ENCODE measurements at regions not wholly inside any gene's neighbourhood (a gene's known extent, or its start where the extent isn't known, plus 50 kb on each side); places are given as distances from the start of the nearest gene placed in this dataset.

GRCh38 chr17:73821665-73822064 is 177.4 kb upstream of the SDK2 start:
- H2AFZ ChIP-seq (ENCODE audit: low read depth, low read length), result no peak overlapping the region
- H3K27ac ChIP-seq (ENCODE audit: low read length), result no peak overlapping the region
- no peaks in the 10 kb centered on the region for H4K20me1 ChIP-seq (ENCODE audit: insufficient read depth, low read length)
- no peaks in the 10 kb centered on the region for H3K27me3 ChIP-seq (ENCODE audit: low read depth, low read length)
- no peaks in the 10 kb centered on the region for H3K4me1 ChIP-seq (ENCODE audit: low read length)
- H3K36me3 ChIP-seq (replicated peaks; ENCODE audit: low read depth, low read length), result no peaks in the 10 kb centered on the region
- no peak overlapping the region for H3K4me2 ChIP-seq (ENCODE audit: low read length)
- TF ChIP-seq EZH2phosphoT487 (IDR thresholded peaks at IDR 0.05; ENCODE audit: low read depth) (no peak), CTCF (IDR thresholded peaks at IDR 0.05; ENCODE audit: low read depth, low read length) (no peak)
- no peaks in the 10 kb centered on the region for H3K79me2 ChIP-seq (ENCODE audit: low read length)
- H3K9ac ChIP-seq (ENCODE audit: low read length), result no peak overlapping the region
- H3K9me3 ChIP-seq (ENCODE audit: insufficient read depth, low read length), result no peaks in the 10 kb centered on the region
- H3K4me3 ChIP-seq (ENCODE audit: low read length), result no peak overlapping the region

DNA sequence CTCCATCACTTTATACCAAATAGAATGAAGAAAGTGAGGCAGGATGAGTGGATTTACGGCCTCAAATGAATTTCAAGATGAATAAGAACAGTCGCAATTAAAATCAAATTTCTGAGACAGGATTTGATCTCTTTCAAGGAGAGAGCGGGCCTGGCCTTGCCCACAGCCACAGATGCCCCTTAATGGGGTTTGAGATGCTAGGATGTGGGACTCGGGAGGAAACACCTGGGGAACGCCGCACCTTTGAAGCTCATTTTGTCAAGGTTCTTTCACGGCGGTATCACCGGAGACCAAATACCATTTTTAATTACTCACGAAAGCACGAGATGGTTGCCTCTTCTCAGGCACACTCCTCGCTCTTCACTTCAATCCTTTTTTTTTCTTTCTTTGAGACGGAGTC is 178.1 kb upstream of the SDK2 start:
- H3K9me3 ChIP-seq (ENCODE audit: insufficient read depth, low read length), result no peaks in the 10 kb centered on the region
- TF ChIP-seq EZH2phosphoT487 (IDR thresholded peaks at IDR 0.05; ENCODE audit: low read depth) (no peak), CTCF (IDR thresholded peaks at IDR 0.05; ENCODE audit: low read depth, low read length) (no peak)
- no peak overlapping the region for H2AFZ ChIP-seq (ENCODE audit: low read depth, low read length)
- H3K4me3 ChIP-seq (ENCODE audit: low read length), result no peak overlapping the region
- no peaks in the 10 kb centered on the region for H4K20me1 ChIP-seq (ENCODE audit: insufficient read depth, low read length)
- H3K4me2 ChIP-seq (ENCODE audit: low read length), result no peak overlapping the region
- H3K36me3 ChIP-seq (replicated peaks; ENCODE audit: low read depth, low read length), result no peaks in the 10 kb centered on the region
- no peaks in the 10 kb centered on the region for H3K79me2 ChIP-seq (ENCODE audit: low read length)
- no peaks in the 10 kb centered on the region for H3K4me1 ChIP-seq (ENCODE audit: low read length)
- H3K9ac ChIP-seq (ENCODE audit: low read length), result no peak overlapping the region
- H3K27me3 ChIP-seq (ENCODE audit: low read depth, low read length), result no peaks in the 10 kb centered on the region
- H3K27ac ChIP-seq (ENCODE audit: low read length), result no peak overlapping the region

- H3K4me3 ChIP-seq (ENCODE audit: low read length), result no peak overlapping the region
- no peaks in the 10 kb centered on the region for H3K36me3 ChIP-seq (replicated peaks; ENCODE audit: low read depth, low read length)
- no peak overlapping the region for H3K27ac ChIP-seq (ENCODE audit: low read length)
- H3K4me1 ChIP-seq (ENCODE audit: low read length), result no peaks in the 10 kb centered on the region
- no peaks in the 10 kb centered on the region for H3K79me2 ChIP-seq (ENCODE audit: low read length)
- no peaks in the 10 kb centered on the region for H3K27me3 ChIP-seq (ENCODE audit: low read depth, low read length)
- no peak overlapping the region for H3K4me2 ChIP-seq (ENCODE audit: low read length)
- TF ChIP-seq EZH2phosphoT487 (IDR thresholded peaks at IDR 0.05; ENCODE audit: low read depth) (no peak), CTCF (IDR thresholded peaks at IDR 0.05; ENCODE audit: low read depth, low read length) (no peak)
- no peaks in the 10 kb centered on the region for H4K20me1 ChIP-seq (ENCODE audit: insufficient read depth, low read length)
- H2AFZ ChIP-seq (ENCODE audit: low read depth, low read length), result no peak overlapping the region
- H3K9ac ChIP-seq (ENCODE audit: low read length), result no peak overlapping the region
- H3K9me3 ChIP-seq (ENCODE audit: insufficient read depth, low read length), result no peaks in the 10 kb centered on the region
Measured at GRCh38 chr17:73823684-73824083, 179.4 kb upstream of the SDK2 start.

DNA sequence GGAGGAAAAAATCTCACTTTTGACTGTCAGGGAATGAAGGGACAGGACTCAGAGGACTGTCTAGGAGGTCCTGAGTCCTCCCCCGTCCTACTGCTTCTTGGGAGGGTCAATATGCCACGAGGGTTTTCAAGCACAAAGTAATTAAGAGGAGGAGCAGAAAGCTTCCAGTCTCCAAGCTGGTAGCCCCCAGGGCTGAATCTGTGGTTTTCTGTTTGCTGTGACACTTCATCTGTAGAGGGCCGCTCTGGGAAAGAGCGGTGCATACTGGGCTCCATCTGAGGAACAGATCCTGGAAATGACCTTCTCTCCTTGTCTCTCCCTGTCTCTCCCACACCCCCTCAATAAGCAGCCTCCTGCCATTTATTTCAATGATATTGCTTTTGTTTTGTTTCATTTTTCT is 180.1 kb upstream of the SDK2 start:
- TF ChIP-seq EZH2phosphoT487 (IDR thresholded peaks at IDR 0.05; ENCODE audit: low read depth) (no peak), CTCF (IDR thresholded peaks at IDR 0.05; ENCODE audit: low read depth, low read length) (no peak)
- Histone ChIP-seq H3K4me1 (ENCODE audit: low read length) (no peaks in the 10 kb centered on the region), H3K36me3 (replicated peaks; ENCODE audit: low read depth, low read length) (no peaks in the 10 kb centered on the region), H4K20me1 (ENCODE audit: insufficient read depth, low read length) (no peaks in the 10 kb centered on the region), H2AFZ (ENCODE audit: low read depth, low read length) (no peak overlapping the region), H3K27ac (ENCODE audit: low read length) (no peak overlapping the region), H3K4me2 (ENCODE audit: low read length) (no peak overlapping the region), H3K9ac (ENCODE audit: low read length) (no peak overlapping the region), H3K27me3 (ENCODE audit: low read depth, low read length) (no peaks in the 10 kb centered on the region), H3K4me3 (ENCODE audit: low read length) (no peak overlapping the region), H3K79me2 (ENCODE audit: low read length) (no peaks in the 10 kb centered on the region), H3K9me3 (ENCODE audit: insufficient read depth, low read length) (no peaks in the 10 kb centered on the region)

Data from OCI-LY3 (cell line).